ENCODE measurements at regions not wholly inside any gene's neighbourhood (a gene's known extent, or its start where the extent isn't known, plus 50 kb on each side); places are given as distances from the start of the nearest gene placed in this dataset.

GRCh38 chr16:55078153-55078552 is 147.5 kb downstream of the IRX5 start:
- no peaks in the 10 kb centered on the region for H3K9me3 ChIP-seq (ENCODE audit: control insufficient read depth, low read length)
- WGBS: 82% methylated on average over 5 of the region's 5 CpGs

GRCh38 chr16:55078699-55079410 is 148.2 kb downstream of the IRX5 start:
- Histone ChIP-seq H3K36me3 (ENCODE audit: control insufficient read depth in 1 of 2, insufficient read depth in 2 of 2, low read depth in 1 of 2, low read length in 2 of 2) (no peaks in the 10 kb centered on the region), H3K14ac (ENCODE audit: low read length in 2 of 2) (no peak overlapping the region), H2AK5ac (ENCODE audit: low read length, severe bottlenecking) (no peak overlapping the region), H3K27ac (ENCODE audit: low read length, poor library complexity, severe bottlenecking) (no peak overlapping the region), H3K79me1 (replicated peaks; ENCODE audit: low read length, poor library complexity, severe bottlenecking) (no peaks in the 10 kb centered on the region), H2AFZ (ENCODE audit: low read depth, low read length) (no peak overlapping the region), H3K4me3 (ENCODE audit: insufficient read depth in 1 of 2, low read depth in 1 of 2, low read length in 2 of 2) (no peak overlapping the region), H4K91ac (ENCODE audit: low read length) (no peak overlapping the region), H4K8ac (ENCODE audit: low read length) (no peak overlapping the region), H2BK12ac (ENCODE audit: low read length in 2 of 2) (no peak overlapping the region), H2BK5ac (ENCODE audit: low read depth, low read length, poor library complexity, severe bottlenecking) (no peak overlapping the region), H3K9ac (ENCODE audit: low read length) (no peak overlapping the region), H3K18ac (ENCODE audit: low read depth in 1 of 2, low read length in 2 of 2) (no peak overlapping the region), H3K4me1 (ENCODE audit: control insufficient read depth, insufficient read depth, low read depth, low read length) (no peaks in the 10 kb centered on the region), H3K23ac (ENCODE audit: low read length in 2 of 2) (no peak overlapping the region), H2BK120ac (ENCODE audit: low read depth, low read length) (no peak overlapping the region), H3K4me2 (ENCODE audit: low read length, poor library complexity, severe bottlenecking) (no peak overlapping the region), H2BK15ac (ENCODE audit: low read depth, poor library complexity, severe bottlenecking) (no peak overlapping the region), H3K9me3 (ENCODE audit: control insufficient read depth, low read length) (no peaks in the 10 kb centered on the region), H3K27me3 (ENCODE audit: control insufficient read depth in 1 of 2, insufficient read depth in 1 of 2, low read length in 2 of 2) (peaks cover 5 to 35% of the 10 kb centered on the region in 2 experiments), H3K4ac (ENCODE audit: low read depth in 1 of 2, low read length in 2 of 2) (no peak overlapping the region)
- 77% methylated on average over 8 of the region's 8 CpGs for WGBS
- no peak for DNase-seq

More at GRCh38 chr16:55078153-55078552, 147.5 kb downstream of the IRX5 start:
- DNase-seq: no peak
- H3K4ac ChIP-seq (ENCODE audit: low read depth in 1 of 2, low read length in 2 of 2): no peak overlapping the region
- H2BK12ac ChIP-seq (ENCODE audit: low read length in 2 of 2): no peak overlapping the region
- no peak overlapping the region for H3K9ac ChIP-seq (ENCODE audit: low read length)
- no peaks in the 10 kb centered on the region for H3K4me1 ChIP-seq (ENCODE audit: control insufficient read depth, insufficient read depth, low read depth, low read length)
- H2AK5ac ChIP-seq (ENCODE audit: low read length, severe bottlenecking): no peak overlapping the region
- no peak overlapping the region for H2BK120ac ChIP-seq (ENCODE audit: low read depth, low read length)
- no peak overlapping the region for H3K23ac ChIP-seq (ENCODE audit: low read length in 2 of 2)
- no peak overlapping the region for H2BK15ac ChIP-seq (ENCODE audit: low read depth, poor library complexity, severe bottlenecking)
- H3K4me2 ChIP-seq (ENCODE audit: low read length, poor library complexity, severe bottlenecking): no peak overlapping the region
- H4K91ac ChIP-seq (ENCODE audit: low read length): no peak overlapping the region
- H3K27ac ChIP-seq (ENCODE audit: low read length, poor library complexity, severe bottlenecking): no peak overlapping the region
- no peak overlapping the region for H3K4me3 ChIP-seq (ENCODE audit: insufficient read depth in 1 of 2, low read depth in 1 of 2, low read length in 2 of 2)
- peaks cover 5 to 32% of the 10 kb centered on the region in 2 experiments for H3K27me3 ChIP-seq (ENCODE audit: control insufficient read depth in 1 of 2, insufficient read depth in 1 of 2, low read length in 2 of 2)
- H3K79me1 ChIP-seq (replicated peaks; ENCODE audit: low read length, poor library complexity, severe bottlenecking): no peaks in the 10 kb centered on the region
- no peaks in the 10 kb centered on the region for H3K36me3 ChIP-seq (ENCODE audit: control insufficient read depth in 1 of 2, insufficient read depth in 2 of 2, low read depth in 1 of 2, low read length in 2 of 2)
- H2AFZ ChIP-seq (ENCODE audit: low read depth, low read length): no peak overlapping the region
- H3K18ac ChIP-seq (ENCODE audit: low read depth in 1 of 2, low read length in 2 of 2): no peak overlapping the region
- H3K14ac ChIP-seq (ENCODE audit: low read length in 2 of 2): no peak overlapping the region
- H4K8ac ChIP-seq (ENCODE audit: low read length): no peak overlapping the region
- H2BK5ac ChIP-seq (ENCODE audit: low read depth, low read length, poor library complexity, severe bottlenecking): no peak overlapping the region

- H3K9me3 ChIP-seq (ENCODE audit: control insufficient read depth, low read length): no peaks in the 10 kb centered on the region
- H3K4me3 ChIP-seq (ENCODE audit: insufficient read depth in 1 of 2, low read depth in 1 of 2, low read length in 2 of 2): no peak overlapping the region
- no peak overlapping the region for H3K27ac ChIP-seq (ENCODE audit: low read length, poor library complexity, severe bottlenecking)
- no peak overlapping the region for H4K8ac ChIP-seq (ENCODE audit: low read length)
- H2BK120ac ChIP-seq (ENCODE audit: low read depth, low read length): no peak overlapping the region
- no peak overlapping the region for H2BK12ac ChIP-seq (ENCODE audit: low read length in 2 of 2)
- no peak overlapping the region for H3K18ac ChIP-seq (ENCODE audit: low read depth in 1 of 2, low read length in 2 of 2)
- H3K14ac ChIP-seq (ENCODE audit: low read length in 2 of 2): no peak overlapping the region
- no peak overlapping the region for H2AFZ ChIP-seq (ENCODE audit: low read depth, low read length)
- no peaks in the 10 kb centered on the region for H3K79me1 ChIP-seq (replicated peaks; ENCODE audit: low read length, poor library complexity, severe bottlenecking)
- WGBS: 85% methylated on average over 13 of the region's 16 CpGs
- H2BK5ac ChIP-seq (ENCODE audit: low read depth, low read length, poor library complexity, severe bottlenecking): no peak overlapping the region
- H2AK5ac ChIP-seq (ENCODE audit: low read length, severe bottlenecking): no peak overlapping the region
- H2BK15ac ChIP-seq (ENCODE audit: low read depth, poor library complexity, severe bottlenecking): no peak overlapping the region
- H3K27me3 ChIP-seq (ENCODE audit: control insufficient read depth in 1 of 2, insufficient read depth in 1 of 2, low read length in 2 of 2): peaks cover 5 to 26% of the 10 kb centered on the region in 2 experiments
- no peak overlapping the region for H4K91ac ChIP-seq (ENCODE audit: low read length)
- no peak overlapping the region for H3K4me2 ChIP-seq (ENCODE audit: low read length, poor library complexity, severe bottlenecking)
- H3K23ac ChIP-seq (ENCODE audit: low read length in 2 of 2): no peak overlapping the region
- no peaks in the 10 kb centered on the region for H3K4me1 ChIP-seq (ENCODE audit: control insufficient read depth, insufficient read depth, low read depth, low read length)
- no peak overlapping the region for H3K9ac ChIP-seq (ENCODE audit: low read length)
- H3K36me3 ChIP-seq (ENCODE audit: control insufficient read depth in 1 of 2, insufficient read depth in 2 of 2, low read depth in 1 of 2, low read length in 2 of 2): no peaks in the 10 kb centered on the region
- no peak overlapping the region for H3K4ac ChIP-seq (ENCODE audit: low read depth in 1 of 2, low read length in 2 of 2)
- no peak for DNase-seq
Measured at GRCh38 chr16:55081622-55082590, 151.2 kb downstream of the IRX5 start.

- no peaks in the 10 kb centered on the region for H3K4me1 ChIP-seq (ENCODE audit: control insufficient read depth, insufficient read depth, low read depth, low read length)
- no peak overlapping the region for H3K18ac ChIP-seq (ENCODE audit: low read depth in 1 of 2, low read length in 2 of 2)
- no peaks in the 10 kb centered on the region for H3K36me3 ChIP-seq (ENCODE audit: control insufficient read depth in 1 of 2, insufficient read depth in 2 of 2, low read depth in 1 of 2, low read length in 2 of 2)
- no peak overlapping the region for H2BK15ac ChIP-seq (ENCODE audit: low read depth, poor library complexity, severe bottlenecking)
- no peak overlapping the region for H2BK5ac ChIP-seq (ENCODE audit: low read depth, low read length, poor library complexity, severe bottlenecking)
- no peak overlapping the region for H4K91ac ChIP-seq (ENCODE audit: low read length)
- no peak overlapping the region for H3K23ac ChIP-seq (ENCODE audit: low read length in 2 of 2)
- H4K8ac ChIP-seq (ENCODE audit: low read length): no peak overlapping the region
- H3K79me1 ChIP-seq (replicated peaks; ENCODE audit: low read length, poor library complexity, severe bottlenecking): no peaks in the 10 kb centered on the region
- H3K27me3 ChIP-seq (ENCODE audit: control insufficient read depth in 1 of 2, insufficient read depth in 1 of 2, low read length in 2 of 2): peaks cover 6 to 23% of the 10 kb centered on the region in 2 experiments
- no peak overlapping the region for H3K4me3 ChIP-seq (ENCODE audit: insufficient read depth in 1 of 2, low read depth in 1 of 2, low read length in 2 of 2)
- H2BK120ac ChIP-seq (ENCODE audit: low read depth, low read length): no peak overlapping the region
- no peak overlapping the region for H3K4ac ChIP-seq (ENCODE audit: low read depth in 1 of 2, low read length in 2 of 2)
- no peak overlapping the region for H2AFZ ChIP-seq (ENCODE audit: low read depth, low read length)
- no peak overlapping the region for H3K27ac ChIP-seq (ENCODE audit: low read length, poor library complexity, severe bottlenecking)
- no peak overlapping the region for H2BK12ac ChIP-seq (ENCODE audit: low read length in 2 of 2)
- H3K9me3 ChIP-seq (ENCODE audit: control insufficient read depth, low read length): no peaks in the 10 kb centered on the region
- DNase-seq: no peak
- no peak overlapping the region for H2AK5ac ChIP-seq (ENCODE audit: low read length, severe bottlenecking)
- no peak overlapping the region for H3K4me2 ChIP-seq (ENCODE audit: low read length, poor library complexity, severe bottlenecking)
- no peak overlapping the region for H3K9ac ChIP-seq (ENCODE audit: low read length)
- H3K14ac ChIP-seq (ENCODE audit: low read length in 2 of 2): no peak overlapping the region
- WGBS: 60% methylated on average over 5 of the region's 5 CpGs
Measured at GRCh38 chr16:55082591-55082976, 151.9 kb downstream of the IRX5 start.
